GM21526 (cell line): ENCODE measurements at regions not wholly inside any gene's neighbourhood (a gene's known extent, or its start where the extent isn't known, plus 50 kb on each side); places are given as distances from the start of the nearest gene placed in this dataset.
"Not testable (repeated sequence)": the region's sequence is repeated elsewhere in the genome, so short reads cannot be mapped to it uniquely, and the experiment has no call there.

Experiments used
- ATAC-seq: cut with Tn5 transposase; IDR thresholded peaks from one replicate; pipeline ENCODE4 v1.9.1; 2021; ENCODE audit warnings: moderate library complexity; ENCODE audit not compliant: unreplicated experiment, low FRiP score

GRCh38 chr1:243074224-243074623 is 180.9 kb downstream of the CEP170 start:
- not testable (repeated sequence) for ATAC-seq

DNA sequence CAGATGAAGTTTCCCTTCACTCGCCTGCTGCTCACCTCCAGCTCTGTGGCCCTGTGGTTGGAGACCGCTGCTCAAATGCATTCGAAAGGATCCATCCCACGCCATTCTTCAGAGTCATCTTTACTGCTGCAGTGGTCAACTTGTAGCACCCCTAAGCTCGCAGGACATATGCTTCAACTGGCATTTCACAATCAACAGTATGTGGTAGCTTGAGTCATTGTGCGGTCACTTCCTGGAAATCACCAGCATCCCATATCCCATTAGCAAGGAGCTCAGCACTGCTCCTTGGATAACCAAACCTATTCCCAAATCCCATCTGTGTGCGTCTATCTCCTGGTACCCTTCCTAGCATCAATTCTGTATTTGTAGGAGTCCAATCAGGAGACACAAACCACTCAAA is 188.0 kb downstream of the CEP170 start:
- ATAC-seq, result not testable (repeated sequence)

- not testable (repeated sequence) for ATAC-seq
Observed at GRCh38 chr1:243061965-243062364, 193.1 kb downstream of the CEP170 start.

GRCh38 chr1:243055510-243055909 is 199.6 kb downstream of the CEP170 start:
- not testable (repeated sequence) for ATAC-seq

GRCh38 chr1:243055091-243055490 is 200.0 kb downstream of the CEP170 start:
- not testable (repeated sequence) for ATAC-seq

- ATAC-seq, result not testable (repeated sequence)
Observed at GRCh38 chr1:243054681-243055080, 200.4 kb downstream of the CEP170 start.

- ATAC-seq, result not testable (repeated sequence)
Observed at GRCh38 chr1:243053048-243053447, 202.0 kb downstream of the CEP170 start.

DNA sequence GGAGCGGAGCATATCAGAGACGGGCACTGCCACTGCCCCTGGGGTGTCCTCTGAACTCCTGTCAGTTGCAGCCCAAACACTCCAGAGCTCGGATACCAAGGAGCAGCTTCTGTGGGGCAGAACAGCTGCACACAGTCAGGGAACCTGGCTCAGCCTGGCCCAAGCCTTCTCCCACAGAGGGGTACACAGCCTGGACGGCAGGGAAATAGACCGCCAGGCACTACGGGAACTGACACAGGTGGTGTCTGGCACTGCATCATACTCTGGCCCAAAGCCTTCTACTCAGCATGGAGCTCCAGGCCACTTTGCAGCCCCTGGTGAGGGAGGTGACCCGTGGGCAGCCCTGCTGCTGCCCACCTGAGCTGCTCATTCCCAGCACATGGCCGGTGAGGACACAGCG is 204.5 kb downstream of the CEP170 start:
- not testable (repeated sequence) for ATAC-seq

- not testable (repeated sequence) for ATAC-seq
Observed at GRCh38 chr1:243049716-243050115, 205.4 kb downstream of the CEP170 start.

GRCh38 chr1:243021365-243021764 is 233.7 kb downstream of the CEP170 start:
- ATAC-seq, result not testable (repeated sequence)

GRCh38 chr1:243019030-243019635 is 235.9 kb downstream of the CEP170 start:
- ATAC-seq, result not testable (repeated sequence)

GRCh38 chr1:243010719-243011118 is 244.4 kb downstream of the CEP170 start:
- ATAC-seq, result not testable (repeated sequence)

DNA sequence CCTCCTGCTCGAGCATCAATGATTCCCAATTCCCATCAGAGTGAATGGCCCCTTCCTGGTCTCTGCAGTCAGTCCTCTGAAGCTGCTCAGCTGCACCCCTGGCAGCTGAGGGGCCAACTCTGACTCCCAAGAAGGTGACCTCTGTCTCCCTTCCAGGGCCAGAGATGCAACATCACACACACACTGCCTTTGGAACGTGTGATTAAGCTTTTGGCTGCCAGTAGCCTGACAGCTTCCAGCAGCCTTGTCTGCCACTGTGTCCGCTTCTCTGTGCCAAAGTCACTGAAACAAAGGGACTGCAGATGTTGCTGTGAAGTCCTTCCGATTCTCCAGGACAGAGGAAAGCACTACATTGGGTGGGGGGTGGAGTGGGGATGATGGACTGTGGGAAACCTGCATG is 254.1 kb downstream of the CEP170 start:
- not testable (repeated sequence) for ATAC-seq

- ATAC-seq, result not testable (repeated sequence)
Observed at GRCh38 chr1:242992776-242993175, 262.3 kb downstream of the CEP170 start.

DNA sequence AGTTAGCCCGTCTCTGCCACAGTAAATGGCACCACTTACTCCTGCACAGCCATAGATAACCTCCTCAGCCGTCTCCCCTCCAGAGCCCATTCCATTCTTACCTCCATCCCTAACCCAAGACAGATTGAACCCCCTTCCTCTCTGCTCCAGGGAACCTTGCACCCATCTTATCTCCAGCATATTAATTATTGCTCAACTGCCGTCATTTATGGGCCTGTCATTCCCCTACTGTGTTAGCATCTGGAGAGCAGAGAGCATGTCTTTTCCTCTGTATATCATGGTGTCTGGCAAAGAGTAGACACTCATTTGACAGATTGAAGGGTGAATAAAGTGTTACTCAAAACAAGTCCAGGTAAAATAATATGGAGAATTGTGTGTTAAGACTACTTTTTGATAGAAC is 270.0 kb downstream of the CEP170 start:
- not testable (repeated sequence) for ATAC-seq

DNA sequence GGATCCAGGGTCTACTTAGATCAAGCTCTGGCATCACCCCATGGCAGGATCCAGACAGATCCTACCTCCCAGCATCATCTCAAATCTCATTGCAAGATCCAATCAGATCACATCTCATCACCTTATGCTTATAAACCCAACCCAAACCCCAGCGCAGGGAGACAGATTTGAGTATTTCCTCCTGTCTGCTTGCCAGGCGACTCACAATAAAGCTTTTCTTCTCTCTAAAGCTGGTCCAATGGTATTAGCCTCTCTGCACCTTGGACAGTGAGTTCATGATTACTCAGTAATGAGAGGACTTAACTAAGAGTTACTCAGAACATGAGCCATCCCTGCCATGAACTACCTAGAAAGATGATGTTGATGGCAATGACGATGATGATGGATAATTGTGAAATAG is 281.7 kb downstream of the CEP170 start:
- ATAC-seq, result not testable (repeated sequence)

DNA sequence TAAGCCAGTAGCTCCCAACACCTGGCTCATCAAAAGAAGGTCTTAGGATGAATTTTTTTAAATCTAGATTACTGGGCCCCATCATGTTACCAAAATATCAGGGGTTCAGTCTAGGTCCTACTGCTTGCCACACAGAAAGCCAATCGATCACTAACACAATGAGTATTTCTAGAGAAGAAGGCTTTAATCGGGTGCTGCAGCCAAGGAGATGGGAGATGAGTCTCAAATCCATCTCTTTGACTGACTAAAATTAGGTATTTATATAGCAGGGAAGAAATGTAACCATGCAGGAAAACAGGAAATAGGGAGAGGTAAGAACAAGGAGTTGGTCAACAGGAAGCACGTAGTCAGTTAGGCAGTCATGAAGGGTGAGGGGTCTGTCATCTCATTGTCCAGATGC is 288.2 kb downstream of the CEP170 start:
- no peak for ATAC-seq

DNA sequence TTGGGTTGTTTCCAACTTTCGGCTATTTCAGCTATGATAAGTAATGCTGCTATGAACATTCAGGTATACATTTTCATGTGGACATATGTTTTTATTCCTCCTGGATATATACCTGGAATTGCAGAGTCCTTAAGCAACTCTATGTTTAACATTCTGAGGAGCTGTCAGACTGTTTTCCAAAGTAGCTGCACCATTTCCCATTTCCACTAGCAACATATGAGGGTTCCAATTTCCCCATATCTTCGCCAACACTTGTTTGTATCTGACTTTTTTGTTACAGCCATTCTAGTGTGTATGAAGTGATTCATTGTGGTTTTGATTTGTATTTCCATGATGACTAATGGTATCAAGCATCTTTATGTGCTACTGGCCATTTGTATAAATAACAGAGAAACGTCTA is 295.7 kb downstream of the CEP170 start:
- ATAC-seq, result not testable (repeated sequence)

- not testable (repeated sequence) for ATAC-seq
Observed at GRCh38 chr1:242954945-242955344, 300.1 kb downstream of the CEP170 start.

- ATAC-seq, result no peak
Observed at GRCh38 chr1:242946206-242946605, 308.9 kb downstream of the CEP170 start.

DNA sequence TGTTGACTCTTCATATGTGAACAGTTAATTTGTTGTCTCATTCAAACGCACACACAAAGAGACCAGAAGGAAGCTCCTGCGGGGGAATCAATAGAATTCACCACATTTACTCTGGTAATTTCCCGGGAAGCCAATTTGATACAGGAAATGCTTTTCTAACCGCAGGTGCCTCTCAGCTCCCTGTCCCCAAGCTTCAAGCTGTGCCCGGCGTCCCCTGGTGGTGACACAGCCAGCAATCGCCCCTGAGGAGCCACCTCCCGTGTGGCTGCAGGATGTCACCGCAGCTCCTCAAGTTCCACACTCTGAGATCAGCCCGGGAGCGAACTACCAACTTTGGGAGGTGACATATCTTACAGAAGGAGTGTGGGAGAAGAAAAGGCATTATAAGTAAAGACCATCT is 318.4 kb downstream of the CEP170 start:
- ATAC-seq, result peak; percentile 65

DNA sequence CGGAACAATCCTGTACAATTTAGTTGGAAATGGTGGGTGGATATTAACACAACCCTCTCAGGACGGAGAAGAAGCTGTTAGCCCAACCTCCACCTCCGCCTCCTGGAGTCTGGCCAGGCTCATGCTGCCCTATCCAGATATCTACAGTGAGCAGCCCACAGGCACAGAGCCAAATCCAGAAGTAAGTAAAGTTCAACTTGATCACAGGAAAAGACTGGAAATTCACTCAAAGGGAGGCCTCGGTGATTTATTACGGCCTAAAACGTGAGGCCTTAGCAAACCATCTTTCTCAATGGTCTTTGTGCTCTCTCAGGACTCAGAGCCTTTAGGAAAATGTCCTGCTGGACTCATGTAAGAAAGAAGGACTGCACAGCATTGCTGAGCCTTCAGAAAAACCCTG is 330.4 kb downstream of the CEP170 start:
- ATAC-seq, result not testable (repeated sequence)

DNA sequence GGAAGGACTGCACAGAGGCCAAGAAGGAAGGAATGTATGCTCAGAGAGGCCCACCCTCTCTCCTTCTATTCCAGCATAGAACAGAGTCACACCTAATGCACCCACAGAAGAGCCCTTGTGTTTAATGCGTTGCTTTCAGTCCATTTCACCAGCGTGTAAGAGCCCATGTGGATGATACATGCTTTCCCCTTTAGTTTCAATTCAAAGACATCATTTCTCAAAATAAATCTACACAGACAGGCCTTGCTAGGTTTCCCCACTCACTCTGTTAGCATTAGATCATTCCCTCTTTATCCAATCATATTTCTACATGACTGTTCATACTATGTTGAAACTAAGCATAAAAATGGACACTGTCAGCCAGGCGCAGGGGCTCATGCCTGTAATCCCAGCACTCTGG is 331.5 kb downstream of the CEP170 start:
- ATAC-seq, result not testable (repeated sequence)
